CD14-positive monocyte (primary cell): ENCODE measurements at regions not wholly inside any gene's neighbourhood (a gene's known extent, or its start where the extent isn't known, plus 50 kb on each side); places are given as distances from the start of the nearest gene placed in this dataset.
A peak's percentile ranks its signal among the peaks of the same experiment; 100 is the strongest.

Experiments
- DNase-seq, 3 donors: peaks; one replicate each; pipeline ENCODE4 v3.0.0-alpha.2; 2011 to 2022
- H2AFZ ChIP-seq: 2 replicates; pipeline ENCODE4 v1.6.0; 2012; ENCODE audit warnings: mild to moderate bottlenecking, low read depth, low read length, inconsistent platforms; ENCODE audit not compliant: insufficient read depth, poor library complexity, severe bottlenecking
- H3K27ac ChIP-seq, 2 donors: 1 replicate in 1 of 2; 2 replicates in 1 of 2; pipeline ENCODE4 v1.5.1; 2012 to 2013; ENCODE audit warnings: low read length in 2 of 2, control low read depth in 1 of 2, inconsistent platforms in 1 of 2, low read depth in 1 of 2, mild to moderate bottlenecking in 1 of 2
- H3K27me3 ChIP-seq, 2 donors: one replicate each; pipeline versions ENCODE4 v1.6.0 to v1.6.1; 2011 to 2013; ENCODE audit warnings: low read length in 2 of 2; ENCODE audit not compliant: control insufficient read depth in 2 of 2, insufficient read depth in 2 of 2
- H3K36me3 ChIP-seq, 2 donors: replicated peaks in 1 of 2; 1 replicate in 1 of 2; 2 replicates in 1 of 2; pipeline versions ENCODE4 v1.5.1 to v1.6.1; 2012 to 2013; ENCODE audit warnings: low read length in 2 of 2, control low read depth in 1 of 2, inconsistent platforms in 1 of 2, mild to moderate bottlenecking in 1 of 2; ENCODE audit not compliant: insufficient read depth in 2 of 2, control insufficient read depth in 1 of 2
- H3K4me1 ChIP-seq, 2 donors: 1 replicate in 1 of 2; 2 replicates in 1 of 2; pipeline versions ENCODE4 v1.5.1 to v1.6.1; 2012 to 2013; ENCODE audit warnings: low read length in 2 of 2, control low read depth in 1 of 2, inconsistent platforms in 1 of 2, mild to moderate bottlenecking in 1 of 2, moderate library complexity in 1 of 2; ENCODE audit not compliant: insufficient read depth in 2 of 2, control insufficient read depth in 1 of 2
- H3K4me2 ChIP-seq: replicated peaks from 2 replicates; pipeline ENCODE3; 2012; ENCODE audit warnings: low read length, moderate library complexity, mild to moderate bottlenecking; ENCODE audit not compliant: poor library complexity, severe bottlenecking; ENCODE audit errors: extremely low read depth
- H3K4me3 ChIP-seq, 3 experiments: fragments of 200-600 bp in 1 of 3; sonication (generic) in 1 of 3; replicated peaks in 1 of 3; 1 replicate in 2 of 3; 2 replicates in 1 of 3; pipeline ENCODE4 v1.5.1; 2011 to 2013; ENCODE audit warnings: low read length in 3 of 3, mild to moderate bottlenecking in 3 of 3, control low read depth in 2 of 3, low read depth in 2 of 3, inconsistent platforms in 1 of 3, moderate library complexity in 1 of 3
- H3K79me2 ChIP-seq: 2 replicates; pipeline ENCODE4 v1.6.0; 2012; ENCODE audit warnings: mild to moderate bottlenecking, control low read depth, inconsistent platforms, low read length, moderate library complexity; ENCODE audit not compliant: insufficient read depth
- H3K9ac ChIP-seq: 2 replicates; pipeline ENCODE4 v1.6.0; 2017; ENCODE audit warnings: low read length, mild to moderate bottlenecking; ENCODE audit not compliant: insufficient read depth, poor library complexity, severe bottlenecking
- H3K9me3 ChIP-seq, 2 donors: replicated peaks in 1 of 2; 1 replicate in 1 of 2; 2 replicates in 1 of 2; pipeline versions ENCODE4 v1.5.1 to v1.6.1; 2012 to 2013; ENCODE audit warnings: low read length in 2 of 2, control low read depth in 1 of 2; ENCODE audit not compliant: control insufficient read depth in 1 of 2, insufficient read depth in 1 of 2
- H4K20me1 ChIP-seq: 2 replicates; pipeline ENCODE4 v1.6.0; 2012; ENCODE audit warnings: mild to moderate bottlenecking, low read length, control low read depth, moderate library complexity; ENCODE audit not compliant: insufficient read depth
- H3K27ac Mint-ChIP-seq, 7 donors: one replicate each; pipeline ENCODE4 v1.8.0; 2020; ENCODE audit warnings: mild to moderate bottlenecking in 7 of 7, mixed read lengths in 7 of 7, moderate library complexity in 6 of 7, inconsistent platforms in 2 of 7
- H3K27me3 Mint-ChIP-seq, 3 donors: one replicate each; pipeline ENCODE4 v1.8.0; 2021 to 2022; ENCODE audit warnings: low read depth in 3 of 3, mild to moderate bottlenecking in 3 of 3, mixed read lengths in 3 of 3, moderate library complexity in 3 of 3, inconsistent platforms in 1 of 3
- H3K36me3 Mint-ChIP-seq, 2 donors: one replicate each; pipeline ENCODE4 v1.8.0; 2020; ENCODE audit warnings: mixed read lengths in 2 of 2, inconsistent platforms in 1 of 2, mild to moderate bottlenecking in 1 of 2
- H3K4me1 Mint-ChIP-seq: one replicate; pipeline ENCODE4 v1.8.0; 2020; ENCODE audit warnings: mild to moderate bottlenecking, mixed read lengths
- H3K4me3 Mint-ChIP-seq, 2 donors: one replicate each; pipeline ENCODE4 v1.8.0; 2020; ENCODE audit warnings: mild to moderate bottlenecking in 2 of 2, mixed read lengths in 2 of 2, moderate library complexity in 1 of 2
- H3K9me3 Mint-ChIP-seq, 7 donors: one replicate each; pipeline ENCODE4 v1.8.0; 2020 to 2022; ENCODE audit warnings: mixed read lengths in 7 of 7, mild to moderate bottlenecking in 6 of 7, moderate library complexity in 6 of 7, inconsistent platforms in 2 of 7
- CTCF ChIP-seq: fragments of 200-600 bp; IDR thresholded peaks from one replicate; pipeline ENCODE4 v1.8.0; 2022; ENCODE audit warnings: antibody characterized with exemption, mild to moderate bottlenecking
- WGBS: methylation state at CpG from one replicate; pipeline ENCODE4 v1.1.5; 2013; ENCODE audit warnings: missing lambda C conversion rate; ENCODE audit not compliant: insufficient coverage; 5-methylcytosine and 5-hydroxymethylcytosine counted together
- intact Hi-C, 2 donors: fragments of 100-400 bp; cut with micrococcal nuclease; formaldehyde crosslinking; loops; one replicate each; pipeline versions ENCODE4 v1.15.0 to v1.15.1; 2023

- peaks cover 0 to 2% (median 2%) of the 10 kb centered on the region in 3 donors for H3K27me3 Mint-ChIP-seq
- no peaks in the 10 kb centered on the region for H3K27me3 ChIP-seq
- H3K4me3 Mint-ChIP-seq: peak overlapping the region in 1 of 2 donors; percentile 21
- H2AFZ ChIP-seq: no peak overlapping the region
- H4K20me1 ChIP-seq: no peaks in the 10 kb centered on the region
- no peak overlapping the region for H3K27ac Mint-ChIP-seq
- intact Hi-C loops: no loop called here
- H3K9ac ChIP-seq: no peak overlapping the region
- no peaks in the 10 kb centered on the region for H3K79me2 ChIP-seq
- H3K4me2 ChIP-seq: no peak overlapping the region
- TF ChIP-seq CTCF: no peak
- no peak overlapping the region for H3K4me3 ChIP-seq
- no peaks in the 10 kb centered on the region for H3K4me1 Mint-ChIP-seq
- H3K9me3 ChIP-seq: no peaks in the 10 kb centered on the region
- no peak overlapping the region for H3K27ac ChIP-seq
- no CpG with 5 or more reads among the region's 6 CpGs for WGBS
- no peaks in the 10 kb centered on the region for H3K9me3 Mint-ChIP-seq
- no peaks in the 10 kb centered on the region for H3K36me3 ChIP-seq
- DNase-seq: no peak
- no peaks in the 10 kb centered on the region for H3K36me3 Mint-ChIP-seq
- H3K4me1 ChIP-seq: no peaks in the 10 kb centered on the region
Measured at GRCh38 chrX:19181345-19181744, 59.1 kb upstream of the ADGRG2 start.

DNA sequence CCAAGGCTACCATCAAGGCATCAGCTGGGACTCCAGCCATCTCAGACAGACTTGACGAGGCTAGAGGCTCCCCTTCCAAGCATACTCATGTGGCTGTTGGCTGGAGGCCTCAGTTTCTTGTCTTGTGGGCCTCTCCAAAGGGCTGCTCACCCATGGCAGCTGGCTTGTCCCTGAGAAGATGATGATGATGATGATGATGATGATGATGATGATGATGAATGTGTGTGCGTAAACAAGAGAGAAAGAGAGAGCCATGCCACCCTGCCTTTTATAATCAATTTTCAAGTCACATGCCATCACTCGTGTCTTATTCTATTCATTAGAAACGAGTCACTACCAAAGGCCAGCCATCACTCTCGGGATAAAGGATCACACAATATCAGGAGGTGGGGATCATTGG lies 60.5 kb upstream of the ADGRG2 start:
- Histone ChIP-seq H3K4me2 (no peak overlapping the region), H3K27me3 (no peaks in the 10 kb centered on the region), H3K36me3 (no peaks in the 10 kb centered on the region), H4K20me1 (no peaks in the 10 kb centered on the region), H3K4me1 (no peaks in the 10 kb centered on the region), H3K4me3 (no peak overlapping the region), H3K9ac (no peak overlapping the region), H3K79me2 (no peaks in the 10 kb centered on the region), H2AFZ (no peak overlapping the region), H3K9me3 (no peaks in the 10 kb centered on the region), H3K27ac (no peak overlapping the region)
- DNase-seq: no peak
- TF ChIP-seq CTCF: no peak
- 100% methylated on average over 1 of the region's 5 CpGs for WGBS
- H3K4me3 Mint-ChIP-seq: no peak overlapping the region
- no peaks in the 10 kb centered on the region for H3K9me3 Mint-ChIP-seq
- H3K27ac Mint-ChIP-seq: no peak overlapping the region
- intact Hi-C loops: no loop called here
- no peaks in the 10 kb centered on the region for H3K4me1 Mint-ChIP-seq
- H3K36me3 Mint-ChIP-seq: no peaks in the 10 kb centered on the region
- H3K27me3 Mint-ChIP-seq: peaks cover 0 to 5% (median 2%) of the 10 kb centered on the region in 3 donors
